Stimulated activated CD8-positive, alpha-beta memory T cell treated with anti-CD3 and anti-CD28 coated beads, Interleukin-2, amount 100 ng/mL, for 1 hour (primary cell): ENCODE measurements at regions not wholly inside any gene's neighbourhood (a gene's known extent, or its start where the extent isn't known, plus 50 kb on each side); places are given as distances from the start of the nearest gene placed in this dataset.

ENCODE experiments used
- DNase-seq, 2 donors: peaks; one replicate each; pipeline ENCODE4 v3.0.0-alpha.2; 2020; ENCODE audit warnings: low read depth in 2 of 2

- DNase-seq: no peak
These were observed 797.5 kb upstream of the ID2 start for GRCh38 chr2:7884338-7884737.

- no peak for DNase-seq
These were observed 795.2 kb upstream of the ID2 start for GRCh38 chr2:7886666-7887065.

- no peak for DNase-seq
These were observed 794.4 kb upstream of the ID2 start for GRCh38 chr2:7887441-7887840.

GRCh38 chr2:7888876-7889275 lies 793.0 kb upstream of the ID2 start:
- no peak for DNase-seq

- no peak for DNase-seq
These were observed 790.5 kb upstream of the ID2 start for GRCh38 chr2:7891312-7891711.

GRCh38 chr2:7895289-7895688 lies 786.6 kb upstream of the ID2 start:
- DNase-seq: no peak

- DNase-seq: no peak
These were observed 784.8 kb upstream of the ID2 start for GRCh38 chr2:7896940-7897487.

- no peak for DNase-seq
These were observed 782.6 kb upstream of the ID2 start for GRCh38 chr2:7899241-7899640.

GRCh38 chr2:7899923-7900322 lies 781.9 kb upstream of the ID2 start:
- no peak for DNase-seq

GRCh38 chr2:7900593-7900992 lies 781.3 kb upstream of the ID2 start:
- no peak for DNase-seq

- no peak for DNase-seq
These were observed 779.5 kb upstream of the ID2 start for GRCh38 chr2:7902251-7902765.

GRCh38 chr2:7904319-7904718 lies 777.5 kb upstream of the ID2 start:
- DNase-seq: no peak

GRCh38 chr2:7905756-7906155 lies 776.1 kb upstream of the ID2 start:
- no peak for DNase-seq

- DNase-seq: no peak
These were observed 775.4 kb upstream of the ID2 start for GRCh38 chr2:7906431-7906830.

- no peak for DNase-seq
These were observed 774.8 kb upstream of the ID2 start for GRCh38 chr2:7907041-7907440.

- DNase-seq: no peak
These were observed 771.1 kb upstream of the ID2 start for GRCh38 chr2:7910752-7911151.

GRCh38 chr2:7911196-7911595 lies 770.7 kb upstream of the ID2 start:
- no peak for DNase-seq

GRCh38 chr2:7913974-7914373 lies 767.9 kb upstream of the ID2 start:
- no peak for DNase-seq

- no peak for DNase-seq
These were observed 766.4 kb upstream of the ID2 start for GRCh38 chr2:7915302-7916091.

GRCh38 chr2:7916670-7917069 lies 765.2 kb upstream of the ID2 start:
- no peak for DNase-seq

GRCh38 chr2:7919510-7919909 lies 762.3 kb upstream of the ID2 start:
- DNase-seq: no peak

- no peak for DNase-seq
These were observed 757.7 kb upstream of the ID2 start for GRCh38 chr2:7924023-7924762.

- DNase-seq: no peak
These were observed 756.4 kb upstream of the ID2 start for GRCh38 chr2:7925506-7925905.
